ENCODE measurements at regions not wholly inside any gene's neighbourhood (a gene's known extent, or its start where the extent isn't known, plus 50 kb on each side); places are given as distances from the start of the nearest gene placed in this dataset.

- Histone ChIP-seq H3K9ac (ENCODE audit: low read length) (no peak overlapping the region), H3K4me3 (ENCODE audit: control extremely low read depth in 1 of 5, extremely low read depth in 1 of 5, insufficient read depth in 1 of 5, low read depth in 2 of 5, low read length in 4 of 5) (no peak overlapping the region), H2AFZ (ENCODE audit: insufficient read depth, low read depth, low read length, poor library complexity, severe bottlenecking) (no peak overlapping the region), H3K9me3 (ENCODE audit: control extremely low read depth in 1 of 3, control insufficient read depth in 2 of 3, insufficient read depth in 1 of 3, low read length in 2 of 3) (no peaks in the 10 kb centered on the region), H3K36me3 (replicated peaks in 1 of 2; ENCODE audit: control extremely low read depth in 1 of 2, control insufficient read depth in 1 of 2, extremely low read depth in 1 of 2, insufficient read depth in 2 of 2, low read length in 1 of 2) (no peaks in the 10 kb centered on the region), H3K4me2 (replicated peaks; ENCODE audit: low read depth, low read length, poor library complexity, severe bottlenecking) (no peak overlapping the region), H3K4me1 (ENCODE audit: control insufficient read depth in 2 of 2, insufficient read depth in 2 of 2, low read length in 2 of 2) (no peaks in the 10 kb centered on the region), H3K27me3 (replicated peaks in 1 of 4; ENCODE audit: control extremely low read depth in 1 of 4, control insufficient read depth in 3 of 4, insufficient read depth in 4 of 4, low read length in 3 of 4) (no peaks in the 10 kb centered on the region), H4K20me1 (ENCODE audit: control insufficient read depth, insufficient read depth, low read length, poor library complexity, severe bottlenecking) (no peaks in the 10 kb centered on the region), H3K27ac (ENCODE audit: low read length in 2 of 2) (no peak overlapping the region), H3K79me2 (ENCODE audit: control insufficient read depth, insufficient read depth, low read length) (no peaks in the 10 kb centered on the region)
- Mint-ChIP-seq H3K4me1 (peaks cover 2% of the 10 kb centered on the region), H3K4me3 (no peak overlapping the region), H3K27ac (no peak overlapping the region), H3K27me3 (peaks cover 15% of the 10 kb centered on the region), H3K9me3 (ENCODE audit: insufficient read depth) (no peaks in the 10 kb centered on the region)
- no peak for TF ChIP-seq EZH2 (IDR thresholded peaks at IDR 0.05; ENCODE audit: borderline replicate concordance, insufficient read depth, low read depth, low read length, poor library complexity, severe bottlenecking)
- TF ChIP-seq, protein P1, sequence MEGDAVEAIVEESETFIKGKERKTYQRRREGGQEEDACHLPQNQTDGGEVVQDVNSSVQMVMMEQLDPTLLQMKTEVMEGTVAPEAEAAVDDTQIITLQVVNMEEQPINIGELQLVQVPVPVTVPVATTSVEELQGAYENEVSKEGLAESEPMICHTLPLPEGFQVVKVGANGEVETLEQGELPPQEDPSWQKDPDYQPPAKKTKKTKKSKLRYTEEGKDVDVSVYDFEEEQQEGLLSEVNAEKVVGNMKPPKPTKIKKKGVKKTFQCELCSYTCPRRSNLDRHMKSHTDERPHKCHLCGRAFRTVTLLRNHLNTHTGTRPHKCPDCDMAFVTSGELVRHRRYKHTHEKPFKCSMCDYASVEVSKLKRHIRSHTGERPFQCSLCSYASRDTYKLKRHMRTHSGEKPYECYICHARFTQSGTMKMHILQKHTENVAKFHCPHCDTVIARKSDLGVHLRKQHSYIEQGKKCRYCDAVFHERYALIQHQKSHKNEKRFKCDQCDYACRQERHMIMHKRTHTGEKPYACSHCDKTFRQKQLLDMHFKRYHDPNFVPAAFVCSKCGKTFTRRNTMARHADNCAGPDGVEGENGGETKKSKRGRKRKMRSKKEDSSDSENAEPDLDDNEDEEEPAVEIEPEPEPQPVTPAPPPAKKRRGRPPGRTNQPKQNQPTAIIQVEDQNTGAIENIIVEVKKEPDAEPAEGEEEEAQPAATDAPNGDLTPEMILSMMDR (IDR thresholded peaks at IDR 0.05): no peak
- DNase-seq (no peak), ATAC-seq (ENCODE audit: low read depth) (no peak)
- ChIA-PET CTCF (interaction anchor here (1.2 kb wide), 1 partner anchor 752 kb away, joined by 4 read pairs; no protein-coding TSS in a partner anchor), POLR2A (no interaction called here)
- 93% methylated on average over 4 of the region's 10 CpGs for WGBS (ENCODE audit: insufficient coverage)
- intact Hi-C loops (cut with micrococcal nuclease): no loop called here
Observed at GRCh38 chr9:126160067-126160853, 166.4 kb upstream of the MVB12B start.

GRCh38 chr9:126160854-126161329 is 165.7 kb upstream of the MVB12B start:
- H3K4me2 ChIP-seq (replicated peaks; ENCODE audit: low read depth, low read length, poor library complexity, severe bottlenecking): no peak overlapping the region
- no peak for TF ChIP-seq EZH2 (IDR thresholded peaks at IDR 0.05; ENCODE audit: borderline replicate concordance, insufficient read depth, low read depth, low read length, poor library complexity, severe bottlenecking)
- TF ChIP-seq, protein P1 (IDR thresholded peaks at IDR 0.05): peak; percentile 23

More at GRCh38 chr9:126160854-126161329, 165.7 kb upstream of the MVB12B start:
- H3K27ac Mint-ChIP-seq: no peak overlapping the region
- H3K9ac ChIP-seq (ENCODE audit: low read length): no peak overlapping the region
- intact Hi-C loops (cut with micrococcal nuclease): no loop called here
- H4K20me1 ChIP-seq (ENCODE audit: control insufficient read depth, insufficient read depth, low read length, poor library complexity, severe bottlenecking): no peaks in the 10 kb centered on the region
- peaks cover 0 to under 1% (median 0%) of the 10 kb centered on the region in 4 experiments for H3K27me3 ChIP-seq (replicated peaks in 1 of 4; ENCODE audit: control extremely low read depth in 1 of 4, control insufficient read depth in 3 of 4, insufficient read depth in 4 of 4, low read length in 3 of 4)
- ATAC-seq (ENCODE audit: low read depth): no peak
- no peaks in the 10 kb centered on the region for H3K79me2 ChIP-seq (ENCODE audit: control insufficient read depth, insufficient read depth, low read length)
- H3K4me3 Mint-ChIP-seq: no peak overlapping the region
- no peak overlapping the region for H3K27ac ChIP-seq (ENCODE audit: low read length in 2 of 2)
- no peaks in the 10 kb centered on the region for H3K9me3 ChIP-seq (ENCODE audit: control extremely low read depth in 1 of 3, control insufficient read depth in 2 of 3, insufficient read depth in 1 of 3, low read length in 2 of 3)
- H2AFZ ChIP-seq (ENCODE audit: insufficient read depth, low read depth, low read length, poor library complexity, severe bottlenecking): no peak overlapping the region
- H3K9me3 Mint-ChIP-seq (ENCODE audit: insufficient read depth): no peaks in the 10 kb centered on the region
- peaks cover 17% of the 10 kb centered on the region for H3K27me3 Mint-ChIP-seq
- no peak for DNase-seq
- H3K4me1 ChIP-seq (ENCODE audit: control insufficient read depth in 2 of 2, insufficient read depth in 2 of 2, low read length in 2 of 2): no peaks in the 10 kb centered on the region
- peaks cover 2% of the 10 kb centered on the region for H3K4me1 Mint-ChIP-seq
- no peak overlapping the region for H3K4me3 ChIP-seq (ENCODE audit: control extremely low read depth in 1 of 5, extremely low read depth in 1 of 5, insufficient read depth in 1 of 5, low read depth in 2 of 5, low read length in 4 of 5)
- CTCF ChIA-PET: no interaction called here
- H3K36me3 ChIP-seq (replicated peaks in 1 of 2; ENCODE audit: control extremely low read depth in 1 of 2, control insufficient read depth in 1 of 2, extremely low read depth in 1 of 2, insufficient read depth in 2 of 2, low read length in 1 of 2): no peaks in the 10 kb centered on the region
- POLR2A ChIA-PET: interaction anchor here (0.7 kb wide), 1 partner anchor 457 kb away, joined by 5 read pairs; no protein-coding TSS in a partner anchor
- WGBS (ENCODE audit: insufficient coverage): no CpG with 5 or more reads among the region's 1 CpG
